ENCODE measurements at regions not wholly inside any gene's neighbourhood (a gene's known extent, or its start where the extent isn't known, plus 50 kb on each side); places are given as distances from the start of the nearest gene placed in this dataset.

DNA sequence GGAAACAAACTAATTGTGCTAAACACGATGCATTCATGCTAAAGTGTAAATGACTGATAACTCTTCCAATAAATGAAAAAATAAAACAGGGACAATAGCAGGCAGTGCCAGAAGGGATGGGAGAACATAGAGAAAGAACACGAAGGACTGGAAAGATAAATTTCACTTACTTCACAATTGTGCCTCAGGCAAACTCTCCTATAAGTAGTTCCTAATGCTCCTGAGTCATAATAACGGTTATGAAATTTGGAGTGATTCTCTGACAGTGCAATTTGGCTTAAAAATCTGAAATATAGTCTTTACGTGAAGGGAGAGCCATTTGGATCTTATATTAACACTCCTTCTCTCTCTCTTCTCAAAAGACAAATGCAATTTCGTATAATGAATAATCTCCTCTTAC, 2218.5 kb downstream of the MAT2B start:
- TF ChIP-seq, protein P1, sequence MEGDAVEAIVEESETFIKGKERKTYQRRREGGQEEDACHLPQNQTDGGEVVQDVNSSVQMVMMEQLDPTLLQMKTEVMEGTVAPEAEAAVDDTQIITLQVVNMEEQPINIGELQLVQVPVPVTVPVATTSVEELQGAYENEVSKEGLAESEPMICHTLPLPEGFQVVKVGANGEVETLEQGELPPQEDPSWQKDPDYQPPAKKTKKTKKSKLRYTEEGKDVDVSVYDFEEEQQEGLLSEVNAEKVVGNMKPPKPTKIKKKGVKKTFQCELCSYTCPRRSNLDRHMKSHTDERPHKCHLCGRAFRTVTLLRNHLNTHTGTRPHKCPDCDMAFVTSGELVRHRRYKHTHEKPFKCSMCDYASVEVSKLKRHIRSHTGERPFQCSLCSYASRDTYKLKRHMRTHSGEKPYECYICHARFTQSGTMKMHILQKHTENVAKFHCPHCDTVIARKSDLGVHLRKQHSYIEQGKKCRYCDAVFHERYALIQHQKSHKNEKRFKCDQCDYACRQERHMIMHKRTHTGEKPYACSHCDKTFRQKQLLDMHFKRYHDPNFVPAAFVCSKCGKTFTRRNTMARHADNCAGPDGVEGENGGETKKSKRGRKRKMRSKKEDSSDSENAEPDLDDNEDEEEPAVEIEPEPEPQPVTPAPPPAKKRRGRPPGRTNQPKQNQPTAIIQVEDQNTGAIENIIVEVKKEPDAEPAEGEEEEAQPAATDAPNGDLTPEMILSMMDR (IDR thresholded peaks at IDR 0.05; ENCODE audit: low read depth, low read length), result no peak
- no peak for DNase-seq (ENCODE audit: extremely low read depth, low read depth)

DNA sequence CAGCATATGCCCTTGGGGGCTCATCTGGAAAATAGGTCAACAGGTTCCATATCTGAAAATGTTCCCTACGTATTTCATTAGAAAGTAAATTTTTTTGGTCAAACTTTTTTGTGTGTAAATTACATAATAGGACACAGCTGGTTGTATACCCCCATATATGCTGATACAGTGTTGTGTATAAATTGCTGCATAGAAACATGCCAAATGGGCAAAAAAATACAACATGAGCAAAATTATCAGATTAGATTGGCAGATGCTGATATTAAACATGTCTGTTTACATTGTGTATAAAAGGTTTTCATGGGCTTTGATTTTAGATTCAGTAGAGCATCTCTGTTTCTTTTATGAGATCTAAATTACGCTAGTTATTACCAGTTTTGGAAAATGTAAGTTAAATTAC, 2223.0 kb downstream of the MAT2B start:
- DNase-seq (ENCODE audit: extremely low read depth, low read depth), result no peak
- TF ChIP-seq, protein P1 (IDR thresholded peaks at IDR 0.05; ENCODE audit: low read depth, low read length), result no peak

DNA sequence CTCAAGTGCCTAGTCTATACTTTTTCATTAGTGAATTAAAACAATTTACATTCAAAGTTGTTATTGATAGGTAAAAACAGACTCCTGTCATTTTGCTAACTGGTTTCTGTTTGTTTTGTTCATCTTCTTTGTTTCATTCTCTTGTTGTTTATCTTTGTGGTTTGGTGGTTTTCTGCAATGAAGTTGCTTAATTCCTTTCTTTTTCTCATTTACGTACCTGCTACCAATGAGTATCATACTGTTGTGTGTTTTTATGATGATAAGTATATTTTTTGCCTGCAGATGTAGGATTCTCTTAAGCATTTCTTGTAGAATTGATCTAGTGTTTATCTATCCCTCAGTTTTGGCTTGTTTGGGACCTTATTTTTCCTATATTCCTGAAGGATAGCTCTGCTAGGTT, 2230.0 kb downstream of the MAT2B start:
- DNase-seq (ENCODE audit: extremely low read depth, low read depth), result no peak
- TF ChIP-seq, protein P1 (IDR thresholded peaks at IDR 0.05; ENCODE audit: low read depth, low read length), result no peak

DNA sequence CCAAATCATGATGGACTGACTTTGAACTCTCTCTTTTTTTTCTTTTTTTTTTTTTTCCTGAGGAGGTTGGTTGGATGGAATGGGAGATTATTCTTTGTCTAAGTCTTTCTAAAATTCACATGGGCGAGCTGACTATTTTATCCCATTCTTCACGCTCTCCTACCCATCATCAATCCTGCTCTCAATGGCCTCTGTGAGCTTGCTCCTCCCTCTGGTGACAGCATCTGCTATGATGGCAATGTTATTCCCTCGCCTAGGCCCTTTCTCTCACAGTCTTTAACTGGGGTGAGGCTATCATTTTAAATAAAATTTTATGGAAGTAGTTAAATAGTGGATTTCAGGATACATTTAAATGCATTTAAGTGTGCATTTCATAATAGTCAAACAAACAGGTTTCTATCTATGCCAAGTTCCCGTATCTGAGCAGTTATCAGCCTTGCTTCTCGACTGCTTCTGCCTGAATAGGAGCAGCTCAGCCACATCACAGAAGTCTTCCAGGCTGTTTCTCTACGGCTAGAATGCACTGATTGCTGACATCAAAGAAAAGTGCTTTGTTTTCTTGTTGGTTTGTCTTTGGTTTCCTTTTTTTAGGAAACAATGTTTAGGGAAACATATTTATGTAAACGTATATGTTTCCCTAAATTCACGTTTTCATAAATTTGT, 2233.8 kb downstream of the MAT2B start:
- no peak for DNase-seq (ENCODE audit: extremely low read depth, low read depth)
- TF ChIP-seq, protein P1 (IDR thresholded peaks at IDR 0.05; ENCODE audit: low read depth, low read length), result no peak

DNA sequence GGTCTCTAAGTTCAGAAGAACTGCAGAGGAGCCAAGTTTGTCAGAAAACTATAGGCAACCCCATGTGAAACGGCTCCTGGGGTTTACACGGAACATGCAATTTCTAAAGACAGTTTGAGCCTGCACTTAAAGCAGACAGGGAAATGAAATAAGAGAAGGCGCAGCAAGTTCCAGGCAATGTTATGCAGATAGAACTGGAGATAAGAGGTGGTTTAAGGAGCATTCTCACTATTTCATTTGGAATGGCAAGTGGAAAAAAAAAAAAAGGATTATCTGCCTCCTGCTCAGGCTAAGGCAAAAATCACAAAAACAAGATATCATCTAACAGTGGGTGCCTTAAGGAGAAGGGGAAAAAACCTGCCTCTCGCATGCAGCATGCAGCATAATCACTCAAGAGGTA, 2252.4 kb downstream of the MAT2B start:
- DNase-seq (ENCODE audit: extremely low read depth, low read depth), result no peak
- TF ChIP-seq, protein P1 (IDR thresholded peaks at IDR 0.05; ENCODE audit: low read depth, low read length), result no peak

DNA sequence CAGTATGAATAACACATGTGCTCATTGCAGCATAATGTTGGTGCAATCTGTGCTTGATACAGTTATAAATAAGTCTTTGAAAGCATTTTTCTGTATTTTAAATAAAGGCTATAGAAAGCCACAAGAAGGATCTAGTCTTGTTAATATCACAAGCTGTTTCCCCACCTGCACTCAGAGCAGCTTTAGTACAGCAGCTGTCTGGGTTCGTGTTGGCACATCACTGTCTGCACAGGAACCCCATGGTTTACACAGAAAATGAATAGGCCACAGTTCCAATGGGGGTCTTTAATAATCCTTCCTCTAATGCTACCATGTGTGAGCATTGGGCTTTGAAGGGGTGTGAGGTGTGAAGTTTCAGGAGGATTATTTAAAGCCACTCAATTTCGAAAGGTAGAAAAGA, 2269.7 kb downstream of the MAT2B start:
- TF ChIP-seq, protein P1 (IDR thresholded peaks at IDR 0.05; ENCODE audit: low read depth, low read length), result no peak
- no peak for DNase-seq (ENCODE audit: extremely low read depth, low read depth)

DNA sequence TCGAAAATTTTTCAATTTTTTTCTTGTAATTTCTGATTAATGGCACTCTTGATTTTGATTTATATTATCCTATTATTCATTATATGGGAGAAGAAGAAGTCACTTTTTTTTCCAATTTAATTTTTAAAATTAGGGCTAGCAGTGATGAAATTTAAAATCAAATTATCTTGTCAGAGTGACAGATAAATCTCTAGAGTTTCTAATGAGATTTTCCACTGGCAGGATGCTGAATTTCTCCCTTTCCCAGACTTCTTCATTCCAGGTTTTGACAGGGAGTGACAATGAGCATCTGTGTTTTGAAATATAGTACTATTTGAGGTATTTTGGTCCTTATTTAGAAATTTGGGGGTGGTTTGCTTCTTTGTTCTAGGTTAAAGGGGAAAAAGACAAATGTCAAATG, 2274.1 kb downstream of the MAT2B start:
- DNase-seq (ENCODE audit: extremely low read depth, low read depth), result no peak
- TF ChIP-seq, protein P1 (IDR thresholded peaks at IDR 0.05; ENCODE audit: low read depth, low read length), result no peak
